ENCODE measurements at regions not wholly inside any gene's neighbourhood (a gene's known extent, or its start where the extent isn't known, plus 50 kb on each side); places are given as distances from the start of the nearest gene placed in this dataset.

GRCh38 chr14:101049942-101050341 is 146.4 kb upstream of the RTL1 start:
- Histone ChIP-seq H3K27ac (ENCODE audit: low read depth in 2 of 2, low read length in 1 of 2) (no peak overlapping the region), H3F3A (replicated peaks; ENCODE audit: insufficient read depth) (no peaks in the 10 kb centered on the region), H3K79me2 (ENCODE audit: insufficient read depth) (no peaks in the 10 kb centered on the region), H3K9me3 (no peaks in the 10 kb centered on the region), H3K4me1 (ENCODE audit: control insufficient read depth in 1 of 2, insufficient read depth in 2 of 2, low read depth in 1 of 2, low read length in 1 of 2) (no peaks in the 10 kb centered on the region; a peak in 1 of 4 replicates), H2AFZ (ENCODE audit: low read depth) (no peak overlapping the region), H3K9me2 (no peaks in the 10 kb centered on the region), H4K20me1 (ENCODE audit: insufficient read depth) (no peaks in the 10 kb centered on the region), H3K4me2 (no peak overlapping the region), H3K9ac (no peak overlapping the region), H3K36me3 (replicated peaks in 1 of 2; ENCODE audit: control insufficient read depth in 1 of 2, insufficient read depth in 2 of 2, low read length in 1 of 2) (no peaks in the 10 kb centered on the region), H3K4me3 (ENCODE audit: low read depth in 2 of 2, low read length in 1 of 2) (no peak overlapping the region), H3K27me3 (ENCODE audit: insufficient read depth) (no peaks in the 10 kb centered on the region)
- no peak for DNase-seq
- TF ChIP-seq TEAD4 (IDR thresholded peaks at IDR 0.05; ENCODE audit: borderline replicate concordance, insufficient read depth) (no peak), MEF2A (IDR thresholded peaks at IDR 0.05; ENCODE audit: borderline replicate concordance, low read depth) (no peak), GABPA (IDR thresholded peaks at IDR 0.05; ENCODE audit: low read depth) (no peak), FOSL2 (IDR thresholded peaks at IDR 0.05; ENCODE audit: borderline replicate concordance, low read depth) (no peak), REST (IDR thresholded peaks at IDR 0.05; ENCODE audit: low read depth, low read length) (no peak), RAD21 (IDR thresholded peaks at IDR 0.05; ENCODE audit: low read length) (no peak), GATA2 (CRISPR knock-in tag; IDR thresholded peaks at IDR 0.05) (no peak), JUND (IDR thresholded peaks at IDR 0.05) (no peak), SMC3 (IDR thresholded peaks at IDR 0.05; ENCODE audit: low read depth, low read length) (no peak)
- TF ChIP-seq, protein P1, sequence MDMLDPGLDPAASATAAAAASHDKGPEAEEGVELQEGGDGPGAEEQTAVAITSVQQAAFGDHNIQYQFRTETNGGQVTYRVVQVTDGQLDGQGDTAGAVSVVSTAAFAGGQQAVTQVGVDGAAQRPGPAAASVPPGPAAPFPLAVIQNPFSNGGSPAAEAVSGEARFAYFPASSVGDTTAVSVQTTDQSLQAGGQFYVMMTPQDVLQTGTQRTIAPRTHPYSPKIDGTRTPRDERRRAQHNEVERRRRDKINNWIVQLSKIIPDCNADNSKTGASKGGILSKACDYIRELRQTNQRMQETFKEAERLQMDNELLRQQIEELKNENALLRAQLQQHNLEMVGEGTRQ (IDR thresholded peaks at IDR 0.05; ENCODE audit: borderline replicate concordance, low read depth, low read length), result no peak
- TF ChIP-seq, protein P2, sequence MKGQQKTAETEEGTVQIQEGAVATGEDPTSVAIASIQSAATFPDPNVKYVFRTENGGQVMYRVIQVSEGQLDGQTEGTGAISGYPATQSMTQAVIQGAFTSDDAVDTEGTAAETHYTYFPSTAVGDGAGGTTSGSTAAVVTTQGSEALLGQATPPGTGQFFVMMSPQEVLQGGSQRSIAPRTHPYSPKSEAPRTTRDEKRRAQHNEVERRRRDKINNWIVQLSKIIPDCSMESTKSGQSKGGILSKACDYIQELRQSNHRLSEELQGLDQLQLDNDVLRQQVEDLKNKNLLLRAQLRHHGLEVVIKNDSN (IDR thresholded peaks at IDR 0.05; ENCODE audit: borderline replicate concordance, low read depth), result no peak
- TF ChIP-seq, protein P3, sequence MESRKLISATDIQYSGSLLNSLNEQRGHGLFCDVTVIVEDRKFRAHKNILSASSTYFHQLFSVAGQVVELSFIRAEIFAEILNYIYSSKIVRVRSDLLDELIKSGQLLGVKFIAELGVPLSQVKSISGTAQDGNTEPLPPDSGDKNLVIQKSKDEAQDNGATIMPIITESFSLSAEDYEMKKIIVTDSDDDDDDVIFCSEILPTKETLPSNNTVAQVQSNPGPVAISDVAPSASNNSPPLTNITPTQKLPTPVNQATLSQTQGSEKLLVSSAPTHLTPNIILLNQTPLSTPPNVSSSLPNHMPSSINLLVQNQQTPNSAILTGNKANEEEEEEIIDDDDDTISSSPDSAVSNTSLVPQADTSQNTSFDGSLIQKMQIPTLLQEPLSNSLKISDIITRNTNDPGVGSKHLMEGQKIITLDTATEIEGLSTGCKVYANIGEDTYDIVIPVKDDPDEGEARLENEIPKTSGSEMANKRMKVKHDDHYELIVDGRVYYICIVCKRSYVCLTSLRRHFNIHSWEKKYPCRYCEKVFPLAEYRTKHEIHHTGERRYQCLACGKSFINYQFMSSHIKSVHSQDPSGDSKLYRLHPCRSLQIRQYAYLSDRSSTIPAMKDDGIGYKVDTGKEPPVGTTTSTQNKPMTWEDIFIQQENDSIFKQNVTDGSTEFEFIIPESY (IDR thresholded peaks at IDR 0.05; ENCODE audit: borderline replicate concordance, low read depth), result no peak
- POLR2A ChIA-PET, result no interaction called here
- 44% methylated on average over 3 of the region's 6 CpGs for WGBS (ENCODE audit: low lambda C conversion rate)
- CTCF ChIA-PET, result no interaction called here

Data from SK-N-SH (cell line).